GM23338 (cell line): ENCODE measurements at regions not wholly inside any gene's neighbourhood (a gene's known extent, or its start where the extent isn't known, plus 50 kb on each side); places are given as distances from the start of the nearest gene placed in this dataset.

Source experiments
- CREB1 ChIP-seq: fragments of 250-450 bp; sonication (Bioruptor Pico); IDR thresholded peaks from 2 replicates; pipeline ENCODE4 v1.5.0; 2020; ENCODE audit warnings: low read depth, mild to moderate bottlenecking, moderate library complexity
- ETS1 ChIP-seq: IDR thresholded peaks from 2 replicates; pipeline ENCODE4 v1.6.1; 2016; ENCODE audit warnings: antibody characterized with exemption
- EZH2 ChIP-seq: fragments of 200-600 bp; sonication (generic); IDR thresholded peaks from one replicate; pipeline ENCODE4 v1.8.0; 2017; ENCODE audit warnings: antibody characterized with exemption, mild to moderate bottlenecking, low read depth; ENCODE audit not compliant: unreplicated experiment
- EZH2phosphoT487 ChIP-seq: fragments of 200-600 bp; sonication (generic); IDR thresholded peaks from one replicate; pipeline ENCODE4 v1.8.1; 2018; ENCODE audit warnings: antibody characterized with exemption; ENCODE audit not compliant: unreplicated experiment
- JUNB ChIP-seq: IDR thresholded peaks from one replicate; pipeline ENCODE4 v1.6.1; 2016; ENCODE audit warnings: antibody characterized with exemption; ENCODE audit not compliant: unreplicated experiment
- NANOG ChIP-seq: IDR thresholded peaks from 2 replicates; pipeline ENCODE4 v1.6.1; 2016; ENCODE audit warnings: antibody characterized with exemption, borderline replicate concordance
- POLR2AphosphoS5 ChIP-seq: IDR thresholded peaks from 2 replicates; pipeline ENCODE4 v1.6.1; 2016; ENCODE audit warnings: antibody characterized with exemption, low read depth
- REST ChIP-seq: IDR thresholded peaks from one replicate; pipeline ENCODE4 v1.6.1; 2018; ENCODE audit warnings: antibody characterized with exemption; ENCODE audit not compliant: unreplicated experiment
- ZNF114 ChIP-seq: fragments of 250-450 bp; sonication (Bioruptor Pico); IDR thresholded peaks from 2 replicates; pipeline ENCODE4 v1.5.0; 2020; ENCODE audit warnings: mild to moderate bottlenecking, moderate library complexity
- TF ChIP-seq, protein P1 (sequence below), 2 experiments: fragments of 200-600 bp in 1 of 2; sonication (generic) in 1 of 2; conservative IDR thresholded peaks; 2 replicates each; pipeline versions ENCODE4 v1.5.1 to v1.6.1; 2016 to 2017; ENCODE audit warnings: antibody characterized with exemption in 2 of 2, low read depth in 2 of 2, mild to moderate bottlenecking in 2 of 2, moderate library complexity in 1 of 2

DNA sequence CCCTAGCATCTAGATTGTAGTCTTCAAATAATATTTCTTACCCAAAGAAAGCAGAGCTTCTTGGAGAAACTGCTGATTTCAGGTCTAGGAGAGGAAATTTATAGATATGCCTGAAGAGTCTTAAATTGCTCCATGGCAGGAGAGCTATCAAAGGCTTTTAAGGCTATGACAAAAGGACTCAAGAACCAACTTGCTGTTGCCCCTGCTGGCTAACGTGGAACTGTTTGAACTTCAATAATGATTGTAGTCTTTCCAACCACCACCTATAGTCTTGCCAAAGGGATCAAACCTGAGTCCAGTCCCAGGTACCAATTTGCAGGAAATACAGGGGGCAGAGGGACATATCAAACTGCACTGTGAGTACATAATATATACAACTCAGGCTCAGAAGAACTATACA lies 336.2 kb upstream of the ESRRG start:
- TF ChIP-seq, protein P1, sequence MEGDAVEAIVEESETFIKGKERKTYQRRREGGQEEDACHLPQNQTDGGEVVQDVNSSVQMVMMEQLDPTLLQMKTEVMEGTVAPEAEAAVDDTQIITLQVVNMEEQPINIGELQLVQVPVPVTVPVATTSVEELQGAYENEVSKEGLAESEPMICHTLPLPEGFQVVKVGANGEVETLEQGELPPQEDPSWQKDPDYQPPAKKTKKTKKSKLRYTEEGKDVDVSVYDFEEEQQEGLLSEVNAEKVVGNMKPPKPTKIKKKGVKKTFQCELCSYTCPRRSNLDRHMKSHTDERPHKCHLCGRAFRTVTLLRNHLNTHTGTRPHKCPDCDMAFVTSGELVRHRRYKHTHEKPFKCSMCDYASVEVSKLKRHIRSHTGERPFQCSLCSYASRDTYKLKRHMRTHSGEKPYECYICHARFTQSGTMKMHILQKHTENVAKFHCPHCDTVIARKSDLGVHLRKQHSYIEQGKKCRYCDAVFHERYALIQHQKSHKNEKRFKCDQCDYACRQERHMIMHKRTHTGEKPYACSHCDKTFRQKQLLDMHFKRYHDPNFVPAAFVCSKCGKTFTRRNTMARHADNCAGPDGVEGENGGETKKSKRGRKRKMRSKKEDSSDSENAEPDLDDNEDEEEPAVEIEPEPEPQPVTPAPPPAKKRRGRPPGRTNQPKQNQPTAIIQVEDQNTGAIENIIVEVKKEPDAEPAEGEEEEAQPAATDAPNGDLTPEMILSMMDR (conservative IDR thresholded peaks at IDR 0.05; ENCODE audit: low read depth in 2 of 2): peak; percentile 26 to 29; a peak in 3 of 4 replicates
- TF ChIP-seq POLR2AphosphoS5: no peak
- TF ChIP-seq ETS1: no peak
- TF ChIP-seq EZH2: no peak
- no peak for TF ChIP-seq REST
- no peak for TF ChIP-seq JUNB
- TF ChIP-seq EZH2phosphoT487: no peak
- TF ChIP-seq ZNF114 (CRISPR knock-in tag): no peak
- no peak for TF ChIP-seq CREB1 (CRISPR knock-in tag)
- TF ChIP-seq NANOG: no peak
